ENCODE measurements at regions not wholly inside any gene's neighbourhood (a gene's known extent, or its start where the extent isn't known, plus 50 kb on each side); places are given as distances from the start of the nearest gene placed in this dataset.

DNA sequence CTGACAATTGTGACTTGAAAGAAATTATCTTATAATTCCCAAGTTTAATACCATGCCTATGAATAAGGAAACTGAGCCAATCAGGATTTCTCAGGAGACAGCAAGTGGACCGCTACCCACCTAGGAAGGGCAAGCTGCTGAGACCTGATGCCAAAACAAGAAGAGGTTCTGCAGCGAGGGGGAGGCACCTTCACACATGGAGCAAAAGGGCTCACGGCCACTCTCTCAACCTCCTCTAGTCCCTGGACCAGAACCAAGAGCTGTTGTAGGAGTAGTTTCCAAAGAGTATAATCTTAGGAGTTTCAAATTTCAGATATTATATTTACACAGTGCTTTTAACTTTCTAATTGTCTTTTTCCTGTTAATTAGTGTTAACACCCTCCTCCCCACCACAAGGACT is 154.7 kb upstream of the ETAA1 start:
- TF ChIP-seq, protein P1, sequence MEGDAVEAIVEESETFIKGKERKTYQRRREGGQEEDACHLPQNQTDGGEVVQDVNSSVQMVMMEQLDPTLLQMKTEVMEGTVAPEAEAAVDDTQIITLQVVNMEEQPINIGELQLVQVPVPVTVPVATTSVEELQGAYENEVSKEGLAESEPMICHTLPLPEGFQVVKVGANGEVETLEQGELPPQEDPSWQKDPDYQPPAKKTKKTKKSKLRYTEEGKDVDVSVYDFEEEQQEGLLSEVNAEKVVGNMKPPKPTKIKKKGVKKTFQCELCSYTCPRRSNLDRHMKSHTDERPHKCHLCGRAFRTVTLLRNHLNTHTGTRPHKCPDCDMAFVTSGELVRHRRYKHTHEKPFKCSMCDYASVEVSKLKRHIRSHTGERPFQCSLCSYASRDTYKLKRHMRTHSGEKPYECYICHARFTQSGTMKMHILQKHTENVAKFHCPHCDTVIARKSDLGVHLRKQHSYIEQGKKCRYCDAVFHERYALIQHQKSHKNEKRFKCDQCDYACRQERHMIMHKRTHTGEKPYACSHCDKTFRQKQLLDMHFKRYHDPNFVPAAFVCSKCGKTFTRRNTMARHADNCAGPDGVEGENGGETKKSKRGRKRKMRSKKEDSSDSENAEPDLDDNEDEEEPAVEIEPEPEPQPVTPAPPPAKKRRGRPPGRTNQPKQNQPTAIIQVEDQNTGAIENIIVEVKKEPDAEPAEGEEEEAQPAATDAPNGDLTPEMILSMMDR (tag by site-specific recombination; IDR thresholded peaks at IDR 0.05): no peak
- TF ChIP-seq ZNF114 (tag by site-specific recombination; IDR thresholded peaks at IDR 0.05): no peak
- no peak for TF ChIP-seq YY1 (tag by site-specific recombination; IDR thresholded peaks at IDR 0.05)
- TF ChIP-seq ZBTB21 (tag by site-specific recombination; IDR thresholded peaks at IDR 0.05): no peak
- no peak for TF ChIP-seq OSR2 (tag by site-specific recombination; IDR thresholded peaks at IDR 0.05)
- TF ChIP-seq, protein P2, sequence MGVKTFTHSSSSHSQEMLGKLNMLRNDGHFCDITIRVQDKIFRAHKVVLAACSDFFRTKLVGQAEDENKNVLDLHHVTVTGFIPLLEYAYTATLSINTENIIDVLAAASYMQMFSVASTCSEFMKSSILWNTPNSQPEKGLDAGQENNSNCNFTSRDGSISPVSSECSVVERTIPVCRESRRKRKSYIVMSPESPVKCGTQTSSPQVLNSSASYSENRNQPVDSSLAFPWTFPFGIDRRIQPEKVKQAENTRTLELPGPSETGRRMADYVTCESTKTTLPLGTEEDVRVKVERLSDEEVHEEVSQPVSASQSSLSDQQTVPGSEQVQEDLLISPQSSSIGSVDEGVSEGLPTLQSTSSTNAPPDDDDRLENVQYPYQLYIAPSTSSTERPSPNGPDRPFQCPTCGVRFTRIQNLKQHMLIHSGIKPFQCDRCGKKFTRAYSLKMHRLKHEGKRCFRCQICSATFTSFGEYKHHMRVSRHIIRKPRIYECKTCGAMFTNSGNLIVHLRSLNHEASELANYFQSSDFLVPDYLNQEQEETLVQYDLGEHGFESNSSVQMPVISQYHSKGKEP (tag by site-specific recombination; IDR thresholded peaks at IDR 0.05): no peak
- no peak for TF ChIP-seq ZBTB8A (tag by site-specific recombination; IDR thresholded peaks at IDR 0.05)
- TF ChIP-seq ZNF670 (tag by site-specific recombination; IDR thresholded peaks at IDR 0.05; ENCODE audit: low read depth): no peak
- no peak for TF ChIP-seq ZNF830 (tag by site-specific recombination; IDR thresholded peaks at IDR 0.05; ENCODE audit: low read depth)
- no peak for TF ChIP-seq ZNF19 (tag by site-specific recombination; IDR thresholded peaks at IDR 0.05; ENCODE audit: low read depth)
- no peak for TF ChIP-seq ZNF175 (tag by site-specific recombination; IDR thresholded peaks at IDR 0.05)
- TF ChIP-seq MYNN (tag by site-specific recombination; IDR thresholded peaks at IDR 0.05; ENCODE audit: borderline replicate concordance): no peak
- no peak for TF ChIP-seq ZNF561 (tag by site-specific recombination; IDR thresholded peaks at IDR 0.05; ENCODE audit: borderline replicate concordance)
